GM23338 (cell line): ENCODE measurements at regions not wholly inside any gene's neighbourhood (a gene's known extent, or its start where the extent isn't known, plus 50 kb on each side); places are given as distances from the start of the nearest gene placed in this dataset.

Experiments used
- CTCF ChIP-seq, 2 experiments: fragments of 200-600 bp in 1 of 2; sonication (generic) in 1 of 2; conservative IDR thresholded peaks; 2 replicates each; pipeline versions ENCODE4 v1.5.1 to v1.6.1; 2016 to 2017; ENCODE audit warnings: antibody characterized with exemption in 2 of 2, low read depth in 2 of 2, mild to moderate bottlenecking in 2 of 2, moderate library complexity in 1 of 2
- EZH2 ChIP-seq: fragments of 200-600 bp; sonication (generic); IDR thresholded peaks from one replicate; pipeline ENCODE4 v1.8.0; 2017; ENCODE audit warnings: antibody characterized with exemption, mild to moderate bottlenecking, low read depth; ENCODE audit not compliant: unreplicated experiment
- EZH2phosphoT487 ChIP-seq: fragments of 200-600 bp; sonication (generic); IDR thresholded peaks from one replicate; pipeline ENCODE4 v1.8.1; 2018; ENCODE audit warnings: antibody characterized with exemption; ENCODE audit not compliant: unreplicated experiment
- NANOG ChIP-seq: IDR thresholded peaks from 2 replicates; pipeline ENCODE4 v1.6.1; 2016; ENCODE audit warnings: antibody characterized with exemption, borderline replicate concordance
- ZNF462 ChIP-seq: fragments of 250-450 bp; sonication (Bioruptor Pico); IDR thresholded peaks from 2 replicates; pipeline ENCODE4 v1.5.0; 2020; ENCODE audit warnings: mild to moderate bottlenecking, moderate library complexity

GRCh38 chr10:28095791-28096378, 97.0 kb upstream of the ODAD2 start:
- TF ChIP-seq CTCF (conservative IDR thresholded peaks at IDR 0.05; ENCODE audit: low read depth in 2 of 2): no peak
- TF ChIP-seq EZH2: no peak
- TF ChIP-seq ZNF462 (CRISPR knock-in tag): no peak
- no peak for TF ChIP-seq EZH2phosphoT487
- no peak for TF ChIP-seq NANOG
